ENCODE measurements at regions not wholly inside any gene's neighbourhood (a gene's known extent, or its start where the extent isn't known, plus 50 kb on each side); places are given as distances from the start of the nearest gene placed in this dataset.

- Histone ChIP-seq H3K9me3 (ENCODE audit: control extremely low read depth in 1 of 5, control insufficient read depth in 4 of 5, insufficient read depth in 2 of 5, low read depth in 1 of 5, low read length in 4 of 5) (peaks cover 0 to 2% (median 0%) of the 10 kb centered on the region in 5 experiments), H3K27ac (ENCODE audit: insufficient read depth in 1 of 2, low read depth in 1 of 2, low read length in 2 of 2, poor library complexity in 1 of 2, severe bottlenecking in 2 of 2) (no peak overlapping the region), H3K4me3 (ENCODE audit: control insufficient read depth in 1 of 7, extremely low read depth in 1 of 7, insufficient read depth in 4 of 7, low read depth in 2 of 7, low read length in 6 of 7) (no peak overlapping the region), H3K4me1 (ENCODE audit: control extremely low read depth in 1 of 4, control insufficient read depth in 4 of 4, insufficient read depth in 4 of 4, low read length in 3 of 4) (peaks cover 3 to 34% (median 19%) of the 10 kb centered on the region in 4 experiments), H3K27me3 (replicated peaks in 2 of 5; ENCODE audit: control insufficient read depth in 4 of 5, insufficient read depth in 5 of 5, low read length in 4 of 5) (no peaks in the 10 kb centered on the region), H3K36me3 (ENCODE audit: control insufficient read depth in 4 of 4, insufficient read depth in 4 of 4, low read length in 3 of 4) (no peaks in the 10 kb centered on the region)
- POLR2A ChIA-PET = no interaction called here
- CTCF ChIA-PET = interaction anchor here (1.4 kb wide), 1 partner anchor 8 kb away, joined by 4 read pairs; no protein-coding TSS in a partner anchor
- no peak for DNase-seq
Observed at GRCh38 chr10:108409306-108409705, 1244.8 kb upstream of the SORCS1 start.

GRCh38 chr10:108404155-108404554, 1239.6 kb upstream of the SORCS1 start:
- Histone ChIP-seq H3K4me1 (ENCODE audit: control extremely low read depth in 1 of 4, control insufficient read depth in 4 of 4, insufficient read depth in 4 of 4, low read length in 3 of 4) (peaks cover 0 to 2% (median under 1%) of the 10 kb centered on the region in 4 experiments), H3K27me3 (replicated peaks in 2 of 5; ENCODE audit: control insufficient read depth in 4 of 5, insufficient read depth in 5 of 5, low read length in 4 of 5) (no peaks in the 10 kb centered on the region), H3K9me3 (ENCODE audit: control extremely low read depth in 1 of 5, control insufficient read depth in 4 of 5, insufficient read depth in 2 of 5, low read depth in 1 of 5, low read length in 4 of 5) (peaks cover 0 to 2% (median 0%) of the 10 kb centered on the region in 5 experiments), H3K36me3 (ENCODE audit: control insufficient read depth in 4 of 4, insufficient read depth in 4 of 4, low read length in 3 of 4) (no peaks in the 10 kb centered on the region), H3K4me3 (ENCODE audit: control insufficient read depth in 1 of 7, extremely low read depth in 1 of 7, insufficient read depth in 4 of 7, low read depth in 2 of 7, low read length in 6 of 7) (no peak overlapping the region), H3K27ac (ENCODE audit: insufficient read depth in 1 of 2, low read depth in 1 of 2, low read length in 2 of 2, poor library complexity in 1 of 2, severe bottlenecking in 2 of 2) (no peak overlapping the region)
- 100% methylated on average over 1 of the region's 1 CpG for WGBS (ENCODE audit: insufficient coverage)
- ChIA-PET CTCF (no interaction called here), POLR2A (no interaction called here)
- no peak for DNase-seq

- Histone ChIP-seq H3K4me3 (ENCODE audit: control insufficient read depth in 1 of 7, extremely low read depth in 1 of 7, insufficient read depth in 4 of 7, low read depth in 2 of 7, low read length in 6 of 7) (no peak overlapping the region), H3K27ac (ENCODE audit: insufficient read depth in 1 of 2, low read depth in 1 of 2, low read length in 2 of 2, poor library complexity in 1 of 2, severe bottlenecking in 2 of 2) (no peak overlapping the region), H3K4me1 (ENCODE audit: control extremely low read depth in 1 of 4, control insufficient read depth in 4 of 4, insufficient read depth in 4 of 4, low read length in 3 of 4) (no peaks in the 10 kb centered on the region), H3K9me3 (ENCODE audit: control extremely low read depth in 1 of 5, control insufficient read depth in 4 of 5, insufficient read depth in 2 of 5, low read depth in 1 of 5, low read length in 4 of 5) (no peaks in the 10 kb centered on the region), H3K36me3 (ENCODE audit: control insufficient read depth in 4 of 4, insufficient read depth in 4 of 4, low read length in 3 of 4) (no peaks in the 10 kb centered on the region), H3K27me3 (replicated peaks in 2 of 5; ENCODE audit: control insufficient read depth in 4 of 5, insufficient read depth in 5 of 5, low read length in 4 of 5) (no peaks in the 10 kb centered on the region)
- ChIA-PET POLR2A (no interaction called here), CTCF (no interaction called here)
- WGBS (ENCODE audit: insufficient coverage) = no CpG with 5 or more reads among the region's 4 CpGs
- peak in 1 of 3 donors; percentile 17 for DNase-seq
Observed at GRCh38 chr10:108399465-108399864, 1235.0 kb upstream of the SORCS1 start.

GRCh38 chr10:108393089-108393488, 1228.6 kb upstream of the SORCS1 start:
- DNase-seq = no peak
- Histone ChIP-seq H3K4me1 (ENCODE audit: control extremely low read depth in 1 of 4, control insufficient read depth in 4 of 4, insufficient read depth in 4 of 4, low read length in 3 of 4) (peaks cover 0 to 13% (median 0%) of the 10 kb centered on the region in 4 experiments), H3K36me3 (ENCODE audit: control insufficient read depth in 4 of 4, insufficient read depth in 4 of 4, low read length in 3 of 4) (no peaks in the 10 kb centered on the region), H3K27me3 (replicated peaks in 2 of 5; ENCODE audit: control insufficient read depth in 4 of 5, insufficient read depth in 5 of 5, low read length in 4 of 5) (no peaks in the 10 kb centered on the region), H3K27ac (ENCODE audit: insufficient read depth in 1 of 2, low read depth in 1 of 2, low read length in 2 of 2, poor library complexity in 1 of 2, severe bottlenecking in 2 of 2) (no peak overlapping the region), H3K9me3 (ENCODE audit: control extremely low read depth in 1 of 5, control insufficient read depth in 4 of 5, insufficient read depth in 2 of 5, low read depth in 1 of 5, low read length in 4 of 5) (peaks cover 0 to 1% (median 0%) of the 10 kb centered on the region in 5 experiments), H3K4me3 (ENCODE audit: control insufficient read depth in 1 of 7, extremely low read depth in 1 of 7, insufficient read depth in 4 of 7, low read depth in 2 of 7, low read length in 6 of 7) (no peak overlapping the region)
- CTCF ChIA-PET = no interaction called here
- 100% methylated on average over 1 of the region's 1 CpG for WGBS (ENCODE audit: insufficient coverage)
- POLR2A ChIA-PET = no interaction called here

GRCh38 chr10:108392286-108392685, 1227.8 kb upstream of the SORCS1 start:
- Histone ChIP-seq H3K9me3 (ENCODE audit: control extremely low read depth in 1 of 5, control insufficient read depth in 4 of 5, insufficient read depth in 2 of 5, low read depth in 1 of 5, low read length in 4 of 5) (peaks cover 0 to 1% (median 0%) of the 10 kb centered on the region in 5 experiments), H3K36me3 (ENCODE audit: control insufficient read depth in 4 of 4, insufficient read depth in 4 of 4, low read length in 3 of 4) (no peaks in the 10 kb centered on the region), H3K4me3 (ENCODE audit: control insufficient read depth in 1 of 7, extremely low read depth in 1 of 7, insufficient read depth in 4 of 7, low read depth in 2 of 7, low read length in 6 of 7) (no peak overlapping the region), H3K27me3 (replicated peaks in 2 of 5; ENCODE audit: control insufficient read depth in 4 of 5, insufficient read depth in 5 of 5, low read length in 4 of 5) (no peaks in the 10 kb centered on the region), H3K27ac (ENCODE audit: insufficient read depth in 1 of 2, low read depth in 1 of 2, low read length in 2 of 2, poor library complexity in 1 of 2, severe bottlenecking in 2 of 2) (no peak overlapping the region), H3K4me1 (ENCODE audit: control extremely low read depth in 1 of 4, control insufficient read depth in 4 of 4, insufficient read depth in 4 of 4, low read length in 3 of 4) (peaks cover 0 to 17% (median 1%) of the 10 kb centered on the region in 4 experiments)
- 100% methylated on average over 1 of the region's 1 CpG for WGBS (ENCODE audit: insufficient coverage)
- CTCF ChIA-PET = no interaction called here
- DNase-seq = no peak
- POLR2A ChIA-PET = no interaction called here

GRCh38 chr10:108388706-108389105, 1224.2 kb upstream of the SORCS1 start:
- DNase-seq = peak; percentile 26 to 74 (median 48)
- WGBS (ENCODE audit: insufficient coverage) = 38% methylated on average over 1 of the region's 1 CpG
- no peaks in the 10 kb centered on the region for H3K27me3 ChIP-seq (replicated peaks in 2 of 5; ENCODE audit: control insufficient read depth in 4 of 5, insufficient read depth in 5 of 5, low read length in 4 of 5)
- ChIA-PET POLR2A (no interaction called here), CTCF (no interaction called here)
- H3K9me3 ChIP-seq (ENCODE audit: control extremely low read depth in 1 of 5, control insufficient read depth in 4 of 5, insufficient read depth in 2 of 5, low read depth in 1 of 5, low read length in 4 of 5) = peaks cover 0 to 1% (median 0%) of the 10 kb centered on the region in 5 experiments
- no peak overlapping the region for H3K27ac ChIP-seq (ENCODE audit: insufficient read depth in 1 of 2, low read depth in 1 of 2, low read length in 2 of 2, poor library complexity in 1 of 2, severe bottlenecking in 2 of 2)
- H3K36me3 ChIP-seq (ENCODE audit: control insufficient read depth in 4 of 4, insufficient read depth in 4 of 4, low read length in 3 of 4) = no peaks in the 10 kb centered on the region
- H3K4me1 ChIP-seq (ENCODE audit: control extremely low read depth in 1 of 4, control insufficient read depth in 4 of 4, insufficient read depth in 4 of 4, low read length in 3 of 4) = peaks cover 0 to 22% (median 1%) of the 10 kb centered on the region in 4 experiments
- H3K4me3 ChIP-seq (ENCODE audit: control insufficient read depth in 1 of 7, extremely low read depth in 1 of 7, insufficient read depth in 4 of 7, low read depth in 2 of 7, low read length in 6 of 7) = peak overlapping the region in 1 of 7 experiments; percentile 4

- Histone ChIP-seq H3K27me3 (replicated peaks in 2 of 5; ENCODE audit: control insufficient read depth in 4 of 5, insufficient read depth in 5 of 5, low read length in 4 of 5) (no peaks in the 10 kb centered on the region), H3K4me3 (ENCODE audit: control insufficient read depth in 1 of 7, extremely low read depth in 1 of 7, insufficient read depth in 4 of 7, low read depth in 2 of 7, low read length in 6 of 7) (peak overlapping the region in 1 of 7 experiments; percentile 45), H3K27ac (ENCODE audit: insufficient read depth in 1 of 2, low read depth in 1 of 2, low read length in 2 of 2, poor library complexity in 1 of 2, severe bottlenecking in 2 of 2) (no peak overlapping the region), H3K36me3 (ENCODE audit: control insufficient read depth in 4 of 4, insufficient read depth in 4 of 4, low read length in 3 of 4) (no peaks in the 10 kb centered on the region), H3K4me1 (ENCODE audit: control extremely low read depth in 1 of 4, control insufficient read depth in 4 of 4, insufficient read depth in 4 of 4, low read length in 3 of 4) (peaks cover 0 to 22% (median 1%) of the 10 kb centered on the region in 4 experiments), H3K9me3 (ENCODE audit: control extremely low read depth in 1 of 5, control insufficient read depth in 4 of 5, insufficient read depth in 2 of 5, low read depth in 1 of 5, low read length in 4 of 5) (peaks cover 0 to 3% (median 1%) of the 10 kb centered on the region in 5 experiments)
- 92% methylated on average over 3 of the region's 3 CpGs for WGBS (ENCODE audit: insufficient coverage)
- ChIA-PET CTCF (no interaction called here), POLR2A (no interaction called here)
- DNase-seq = peak in 1 of 3 donors; percentile 26
Observed at GRCh38 chr10:108385963-108386362, 1221.5 kb upstream of the SORCS1 start.

Measured in common myeloid progenitor, CD34-positive (primary cell).